GM19438 (cell line): ENCODE measurements at regions not wholly inside any gene's neighbourhood (a gene's known extent, or its start where the extent isn't known, plus 50 kb on each side); places are given as distances from the start of the nearest gene placed in this dataset.

ENCODE experiments used
- ATAC-seq: cut with Tn5 transposase; IDR thresholded peaks from one replicate; pipeline ENCODE4 v1.9.1; 2021; ENCODE audit warnings: low read depth; ENCODE audit not compliant: unreplicated experiment

- no peak for ATAC-seq
Measured at GRCh38 chr9:22278426-22278825, 168.2 kb upstream of the DMRTA1 start.

DNA sequence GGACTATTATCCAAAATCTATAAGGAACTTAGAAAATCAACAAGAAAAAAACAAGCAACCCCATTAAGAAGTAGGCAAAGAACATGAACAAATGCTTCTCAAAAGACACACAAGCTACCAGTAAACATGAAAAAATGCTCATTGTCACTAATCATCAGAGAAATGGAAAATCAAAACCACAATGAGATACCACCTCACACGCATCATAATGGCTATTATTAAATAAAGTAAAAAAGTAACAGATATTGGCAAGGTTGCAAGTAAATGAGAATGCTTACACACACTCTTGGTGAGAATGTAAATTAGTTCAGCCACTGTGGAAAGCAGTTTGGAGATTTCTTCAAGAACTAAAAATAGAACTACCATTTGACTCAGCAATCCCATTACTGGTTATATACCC, 167.0 kb upstream of the DMRTA1 start:
- no peak for ATAC-seq

GRCh38 chr9:22285066-22285465, 161.6 kb upstream of the DMRTA1 start:
- no peak for ATAC-seq

- ATAC-seq: no peak
Measured at GRCh38 chr9:22286661-22287060, 160.0 kb upstream of the DMRTA1 start.

GRCh38 chr9:22288661-22289060, 158.0 kb upstream of the DMRTA1 start:
- no peak for ATAC-seq

- ATAC-seq: no peak
Measured at GRCh38 chr9:22307013-22307711, 139.5 kb upstream of the DMRTA1 start.

- no peak for ATAC-seq
Measured at GRCh38 chr9:22308177-22308576, 138.4 kb upstream of the DMRTA1 start.

- no peak for ATAC-seq
Measured at GRCh38 chr9:22316645-22317044, 130.0 kb upstream of the DMRTA1 start.

- no peak for ATAC-seq
Measured at GRCh38 chr9:22331533-22331932, 115.1 kb upstream of the DMRTA1 start.

- ATAC-seq: no peak
Measured at GRCh38 chr9:22332202-22332601, 114.4 kb upstream of the DMRTA1 start.

DNA sequence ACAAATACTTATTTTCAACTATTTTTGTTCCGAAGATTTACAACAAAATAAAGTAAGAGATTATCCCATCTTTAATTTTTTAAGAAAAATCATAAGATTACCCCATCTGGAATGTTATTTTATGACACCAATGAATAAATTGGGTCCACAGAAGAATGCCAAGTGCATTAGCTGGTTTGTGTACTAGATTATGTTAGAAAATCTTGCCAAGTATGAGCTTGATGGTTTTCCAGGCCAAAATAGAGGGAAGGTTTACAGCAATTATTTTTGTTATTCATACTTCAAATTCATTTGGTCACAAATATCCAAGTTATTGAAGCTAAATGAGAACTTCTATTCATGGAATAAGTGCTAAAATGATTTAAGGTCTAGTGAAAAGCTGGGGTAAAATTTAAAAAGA, 109.4 kb upstream of the DMRTA1 start:
- no peak for ATAC-seq

DNA sequence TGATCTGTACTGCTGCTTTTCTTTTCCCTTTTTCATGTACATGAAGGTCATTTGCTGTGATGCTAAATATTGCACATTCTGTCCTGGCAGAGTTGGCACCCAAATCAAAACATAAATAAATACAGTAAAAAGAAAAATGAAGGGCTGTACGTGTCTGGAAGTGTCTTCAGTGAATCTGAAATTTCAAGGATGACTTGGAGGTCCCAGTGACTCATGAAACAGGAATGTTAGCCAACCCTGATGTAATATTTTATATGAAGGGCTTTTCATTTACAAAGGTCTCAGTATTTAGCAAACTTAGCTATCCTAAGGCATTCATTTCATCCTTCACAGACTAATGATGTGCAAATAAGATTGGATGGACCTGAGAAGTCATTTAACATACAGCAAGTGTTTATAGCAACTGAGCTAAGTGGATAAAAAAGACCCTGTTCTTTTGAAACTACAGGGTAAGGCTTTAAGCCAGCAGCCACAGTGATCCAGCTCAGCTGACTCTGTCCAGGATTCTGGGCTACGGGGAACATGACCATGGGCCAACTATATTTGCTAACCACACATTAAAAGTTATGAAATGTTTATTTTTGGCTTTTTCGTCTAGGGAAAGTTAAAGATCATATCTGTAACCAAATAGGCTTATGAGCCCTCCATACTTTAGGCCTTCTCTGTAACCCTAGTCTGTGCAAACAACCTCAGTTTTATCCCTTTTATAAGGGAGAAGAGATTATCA, 104.0 kb upstream of the DMRTA1 start:
- no peak for ATAC-seq

DNA sequence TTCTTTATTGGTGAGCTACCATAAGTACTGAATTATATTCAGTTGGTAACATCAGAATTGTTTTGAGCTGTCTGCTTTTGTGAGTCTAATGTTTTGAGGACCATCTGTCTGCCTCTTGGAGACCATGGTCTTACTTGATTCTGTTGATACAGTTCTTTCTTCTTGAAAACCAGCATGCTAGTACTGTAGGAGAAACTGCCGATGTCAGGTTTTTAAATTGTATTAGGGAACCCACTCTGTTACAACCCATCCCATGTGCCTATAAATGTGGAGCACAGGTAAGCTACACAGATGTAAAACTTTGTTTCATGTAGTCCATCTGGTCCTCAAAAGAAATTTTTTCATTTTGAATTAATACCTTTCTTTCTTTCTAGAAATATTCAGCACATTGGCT, 103.4 kb upstream of the DMRTA1 start:
- no peak for ATAC-seq

DNA sequence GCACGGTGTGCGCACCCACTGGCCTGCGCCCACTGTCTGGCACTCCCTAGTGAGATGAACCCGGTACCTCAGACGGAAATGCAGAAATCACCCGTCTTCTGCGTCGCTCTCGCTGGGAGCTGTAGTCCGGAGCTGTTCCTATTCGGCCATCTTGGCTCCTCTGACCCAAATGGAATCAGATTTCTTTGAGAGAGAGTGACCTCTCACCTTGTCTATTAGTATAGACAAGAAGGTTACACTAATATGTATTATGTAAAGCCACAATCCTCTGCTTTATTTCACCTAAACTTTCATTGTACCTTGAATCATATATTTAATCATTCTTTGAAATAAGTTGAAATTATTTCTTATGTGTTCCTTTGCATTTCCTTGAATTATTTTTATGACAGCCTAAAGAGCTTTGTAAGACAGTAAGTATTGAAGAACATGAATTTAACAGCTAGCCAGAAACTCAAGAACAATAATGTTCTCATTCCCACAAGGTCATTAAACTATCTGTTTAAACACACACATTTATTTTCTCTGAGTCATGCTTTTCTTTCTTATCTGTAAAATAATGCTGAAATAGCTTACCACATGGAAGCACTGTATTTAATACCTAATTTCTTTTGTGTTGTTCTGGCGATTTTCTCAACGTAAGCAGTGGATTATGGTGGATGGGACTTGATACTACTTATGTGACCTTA, 91.8 kb upstream of the DMRTA1 start:
- ATAC-seq: no peak

- ATAC-seq: no peak
Measured at GRCh38 chr9:22356985-22357384, 89.6 kb upstream of the DMRTA1 start.

- no peak for ATAC-seq
Measured at GRCh38 chr9:22363421-22363887, 83.2 kb upstream of the DMRTA1 start.

GRCh38 chr9:22373636-22374035, 73.0 kb upstream of the DMRTA1 start:
- no peak for ATAC-seq

DNA sequence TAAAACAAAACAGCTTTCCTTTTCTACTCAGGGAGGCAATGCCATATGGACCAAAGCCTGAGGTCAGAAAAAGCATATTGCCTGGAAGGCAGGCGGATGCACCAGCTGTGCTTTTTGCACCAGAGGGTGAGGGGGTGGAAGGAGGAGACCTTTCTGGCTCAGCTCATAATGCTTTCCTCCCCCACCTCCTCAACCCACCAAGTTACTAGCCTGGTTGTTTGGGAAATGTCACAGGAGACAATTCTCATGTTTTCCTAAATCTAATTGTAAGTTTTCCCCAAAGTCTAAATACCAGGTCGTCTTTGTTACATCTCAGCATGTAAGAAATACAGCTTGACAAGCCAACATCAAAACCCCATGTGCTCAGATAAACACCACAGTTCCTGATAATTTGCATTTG, 72.6 kb upstream of the DMRTA1 start:
- no peak for ATAC-seq

DNA sequence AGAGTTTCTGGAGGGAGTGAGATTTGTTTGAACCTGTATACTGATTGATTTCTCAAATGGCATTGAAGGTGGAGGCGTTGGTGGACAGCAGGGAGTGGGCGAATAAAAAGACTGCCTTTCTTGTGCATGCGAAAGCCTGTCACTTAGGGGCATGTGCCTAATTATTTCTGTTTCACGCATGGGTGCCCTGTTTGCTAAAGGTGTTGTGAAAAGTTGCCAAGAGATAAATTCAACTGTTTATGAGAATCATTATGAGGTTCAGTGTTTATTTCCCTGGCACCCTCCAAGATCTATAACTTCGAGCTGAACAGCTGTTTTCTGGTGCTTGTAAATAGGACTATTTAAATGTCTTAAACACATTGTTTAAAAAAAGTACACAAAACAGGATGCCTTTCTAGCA, 67.4 kb upstream of the DMRTA1 start:
- ATAC-seq: no peak

DNA sequence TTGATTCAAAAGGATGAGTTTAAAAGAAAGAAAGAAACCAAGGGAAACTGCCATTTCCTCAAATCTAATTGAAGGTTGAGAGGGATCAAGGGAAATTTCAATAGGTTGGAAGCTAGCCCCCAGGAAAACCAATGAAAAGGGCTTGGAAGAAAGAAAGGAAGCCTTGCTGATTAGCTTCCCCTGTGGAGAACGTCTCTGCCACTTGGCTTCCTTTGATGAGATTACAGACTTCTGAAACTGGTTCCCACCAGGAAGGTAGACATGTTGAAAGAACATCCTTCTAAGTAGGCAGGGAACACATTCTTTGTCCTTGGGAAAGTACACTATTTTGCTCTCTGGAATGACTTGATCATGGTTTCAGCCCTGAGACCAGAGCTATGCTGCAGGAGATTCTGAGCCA, 65.5 kb upstream of the DMRTA1 start:
- ATAC-seq: no peak

DNA sequence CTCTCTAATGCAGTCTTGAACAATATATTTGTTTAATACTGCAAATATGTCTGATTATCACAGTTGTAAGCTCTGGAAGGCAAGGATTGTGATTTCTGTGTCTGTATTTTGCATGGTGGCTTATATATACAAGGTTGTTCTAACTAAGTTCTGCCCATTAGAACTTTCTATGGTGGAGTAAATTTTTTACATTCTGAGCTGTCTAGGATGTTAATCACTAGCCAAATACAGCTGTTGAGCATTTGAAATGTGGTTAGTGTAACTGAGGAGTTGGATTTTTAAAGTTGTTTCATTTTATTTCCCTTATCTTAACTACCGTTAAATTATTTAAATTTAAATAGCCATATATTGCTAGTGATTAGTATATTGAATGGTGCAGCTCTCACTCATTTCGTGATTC, 64.3 kb upstream of the DMRTA1 start:
- no peak for ATAC-seq

DNA sequence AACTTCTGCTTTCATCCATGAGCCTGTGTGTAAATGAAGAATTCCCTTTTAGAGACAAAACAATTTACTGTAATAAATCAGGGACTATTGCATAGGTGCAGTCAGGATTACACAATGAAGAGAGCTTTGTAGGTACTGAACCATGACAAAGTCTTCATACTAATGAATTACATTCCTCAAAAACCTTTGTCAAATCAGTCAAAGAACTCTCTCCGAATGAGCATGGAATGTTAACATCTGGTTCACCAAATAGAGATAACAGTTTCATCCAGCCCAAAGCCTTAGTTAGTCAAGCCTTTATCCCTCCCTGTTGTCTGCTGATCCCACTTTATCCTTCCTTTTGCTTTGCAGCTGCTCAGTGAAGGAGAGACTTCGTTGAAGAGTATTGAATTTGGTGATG, 62.9 kb upstream of the DMRTA1 start:
- ATAC-seq: no peak
